Fibroblast of skin of left quadriceps (primary cell): ENCODE measurements at regions not wholly inside any gene's neighbourhood (a gene's known extent, or its start where the extent isn't known, plus 50 kb on each side); places are given as distances from the start of the nearest gene placed in this dataset.
"Not testable (repeated sequence)": the region's sequence is repeated elsewhere in the genome, so short reads cannot be mapped to it uniquely, and the experiment has no call there.

ENCODE experiments used
- DNase-seq, 2 experiments: peaks; one replicate each; pipeline ENCODE4 v3.0.0-alpha.2; 2013; ENCODE audit warnings: low read depth in 2 of 2

DNA sequence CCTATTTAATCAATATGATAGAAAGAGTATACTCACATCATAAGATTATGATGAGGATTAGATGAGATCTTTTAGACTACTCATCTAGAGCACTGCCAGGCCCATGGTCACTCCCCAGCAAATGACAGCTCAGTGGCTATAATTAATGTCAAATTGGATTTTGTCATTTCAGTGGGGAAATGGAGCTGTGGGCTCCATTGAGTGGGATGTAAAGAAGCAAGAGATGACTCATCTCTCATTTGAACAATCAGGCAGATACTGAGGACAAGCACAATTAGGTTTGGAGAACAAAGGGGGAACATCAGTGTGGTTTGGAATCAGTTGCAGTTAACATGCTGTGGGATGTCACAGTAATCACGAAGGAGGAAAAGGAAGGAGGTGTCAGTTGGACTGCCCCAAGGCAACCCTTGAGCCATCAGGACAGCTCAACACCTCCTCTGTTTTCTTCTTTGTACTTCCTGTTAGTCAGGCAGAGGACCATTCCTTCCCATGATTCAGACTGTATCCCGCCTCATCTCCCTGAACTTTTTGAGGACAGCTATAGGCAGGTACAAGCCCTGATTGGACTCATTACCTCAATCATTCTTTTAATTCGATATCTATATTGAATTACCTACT, 473.7 kb upstream of the ISX start:
- DNase-seq, result no peak

DNA sequence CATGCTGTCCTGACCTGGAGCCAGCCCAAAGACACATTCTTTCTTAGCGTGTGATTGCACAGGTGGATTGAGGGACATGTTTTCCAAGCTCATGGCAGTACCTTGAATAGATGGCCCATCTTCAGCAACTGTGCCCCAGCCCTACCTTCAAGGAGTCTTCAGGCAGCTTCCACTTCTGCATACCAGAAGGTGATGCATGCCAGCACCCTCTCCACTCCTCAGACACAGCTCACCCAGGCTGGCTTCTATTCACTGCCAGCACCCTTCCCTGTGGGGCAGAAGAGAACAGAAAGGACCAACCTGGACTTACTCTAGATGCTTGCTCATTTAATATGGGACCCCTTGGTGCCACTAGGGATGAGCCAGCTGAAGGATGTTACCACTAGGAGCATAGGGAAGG, 466.4 kb upstream of the ISX start:
- DNase-seq, result no peak

DNA sequence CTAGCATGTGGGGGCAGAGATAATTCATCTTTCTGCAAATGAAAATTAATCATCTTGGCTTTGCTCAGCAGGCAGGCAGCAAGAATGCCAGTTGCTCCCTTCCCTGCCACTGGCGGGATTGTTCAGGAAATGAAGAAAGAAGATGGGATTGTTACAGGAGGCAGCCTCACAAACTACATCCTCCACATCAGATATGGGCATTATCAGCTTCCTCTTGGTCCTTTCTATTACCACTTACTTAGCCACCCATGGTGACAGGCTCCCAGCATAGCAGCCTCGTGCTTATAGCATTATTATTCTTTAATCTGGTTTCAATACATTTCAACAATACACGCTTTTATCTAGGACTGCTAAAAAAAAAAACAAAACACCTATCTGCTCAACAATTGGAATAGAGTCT, 461.6 kb upstream of the ISX start:
- no peak for DNase-seq

DNA sequence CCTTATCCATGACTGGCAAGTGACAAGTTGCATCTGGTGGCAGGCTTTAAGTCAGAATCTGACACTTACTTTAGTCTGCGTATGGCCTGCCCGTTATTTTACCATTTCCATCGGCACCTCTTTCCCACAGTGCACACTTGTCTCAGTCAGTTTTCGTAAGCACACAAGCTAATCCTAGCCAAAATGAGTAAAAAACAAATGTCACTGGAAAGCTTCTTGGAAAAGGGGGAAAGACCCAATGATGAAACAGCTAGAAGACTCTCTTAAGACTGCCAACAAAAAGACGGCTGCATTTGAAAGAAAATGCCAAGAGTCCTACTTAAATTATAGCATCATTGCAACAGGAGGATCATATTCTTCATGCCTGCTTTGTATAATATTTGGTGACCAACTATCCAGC, 457.9 kb upstream of the ISX start:
- DNase-seq, result no peak

DNA sequence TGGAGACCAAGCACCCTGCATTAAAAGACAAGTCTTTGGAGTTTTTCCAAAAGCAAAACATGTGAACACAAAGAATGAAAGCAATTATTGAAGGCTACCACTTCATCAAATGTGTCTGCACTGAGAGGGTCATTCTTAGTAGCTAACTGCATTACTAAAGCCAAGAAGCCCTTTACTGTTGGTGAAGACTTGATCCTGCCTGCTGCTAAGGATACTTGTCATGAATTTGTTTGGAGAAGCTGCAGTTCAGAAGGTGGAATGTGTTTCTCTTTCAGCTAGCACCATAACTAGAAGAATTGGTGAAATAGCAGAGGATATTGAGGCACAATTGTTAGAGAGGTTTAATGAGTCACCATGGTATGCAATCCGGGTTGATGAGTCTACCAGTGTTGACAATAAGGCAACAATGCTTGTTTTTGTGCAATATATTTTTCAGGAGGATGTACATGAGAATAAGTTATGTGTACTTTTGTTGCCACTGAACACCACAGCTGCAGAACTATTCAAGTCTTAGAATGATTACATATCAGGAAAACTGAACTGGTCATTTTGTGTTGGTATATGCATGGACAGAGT, 457.3 kb upstream of the ISX start:
- no peak for DNase-seq

DNA sequence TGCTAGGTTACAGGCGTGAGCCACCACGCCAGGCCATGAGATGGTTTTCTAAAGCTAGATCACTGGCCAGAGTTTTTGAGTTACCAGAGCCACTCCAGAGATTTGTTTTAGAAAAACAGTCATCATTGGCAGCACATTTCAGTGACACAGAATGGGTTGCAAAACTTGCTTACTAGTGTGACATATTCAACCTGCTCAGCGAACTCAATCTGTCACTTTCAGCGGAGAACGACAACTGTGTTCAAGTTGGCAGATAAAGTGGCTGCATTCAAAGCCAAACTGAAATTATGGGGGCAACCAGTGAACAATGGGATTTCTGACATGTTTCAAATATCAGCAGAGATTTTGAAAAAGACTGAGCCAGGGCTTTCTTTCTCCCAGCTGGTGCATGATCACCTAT, 456.3 kb upstream of the ISX start:
- DNase-seq, result no peak

DNA sequence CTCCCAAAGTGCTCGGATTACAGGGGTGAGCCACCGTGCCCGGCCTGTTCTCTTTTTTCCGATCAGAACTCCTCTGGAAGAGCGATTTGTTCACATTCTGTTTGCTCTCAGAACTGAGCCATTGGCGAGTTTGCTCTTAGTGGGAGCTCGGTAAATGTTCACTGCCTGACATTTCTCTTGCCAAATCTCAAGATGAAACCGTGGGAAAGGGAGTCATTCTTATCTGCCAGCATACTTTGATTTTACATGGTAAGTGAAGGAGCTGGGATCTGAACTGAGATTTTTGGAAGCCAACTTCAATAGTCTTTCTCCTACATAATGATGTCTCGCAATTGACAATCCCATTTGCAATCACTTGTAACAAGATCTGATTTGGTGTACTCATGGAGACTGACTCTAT, 445.8 kb upstream of the ISX start:
- no peak for DNase-seq

DNA sequence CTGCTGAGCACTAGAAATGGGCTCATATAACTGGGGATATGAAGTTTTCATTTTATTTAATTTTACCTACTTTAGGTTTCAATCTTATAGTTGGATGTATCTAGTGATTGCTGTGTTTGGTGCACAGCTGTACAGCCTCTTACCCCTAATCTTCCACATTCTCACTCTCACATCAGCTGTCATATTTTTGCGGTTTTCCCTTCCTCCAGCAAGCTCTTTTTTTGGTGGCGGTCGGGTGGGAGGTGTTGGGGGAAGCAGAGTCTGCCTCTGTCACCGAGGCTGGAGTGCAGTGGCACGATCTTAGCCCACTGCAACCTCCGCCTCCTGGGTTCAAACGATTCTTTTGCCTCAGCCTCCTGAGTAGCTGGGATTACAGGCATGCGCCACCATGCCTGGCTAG, 445.1 kb upstream of the ISX start:
- no peak for DNase-seq

DNA sequence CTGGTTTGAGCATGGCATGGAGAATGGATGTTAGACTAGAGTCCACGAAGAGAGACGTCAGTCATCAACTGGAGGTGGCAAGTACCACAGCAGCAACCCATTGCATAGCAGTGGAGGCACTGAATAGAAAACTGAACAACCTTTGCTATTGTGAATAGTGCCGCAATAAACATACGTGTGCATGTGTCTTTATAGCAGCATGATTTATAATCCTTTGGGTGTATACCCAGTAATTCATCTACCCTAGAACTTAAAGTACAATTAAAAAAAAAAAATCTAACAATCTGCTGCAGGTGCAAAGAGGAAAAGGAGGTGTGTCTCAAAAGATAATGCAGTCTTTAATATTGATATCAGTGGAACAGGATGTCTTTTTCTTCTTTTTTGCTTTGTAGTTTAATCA, 443.4 kb upstream of the ISX start:
- DNase-seq, result no peak

DNA sequence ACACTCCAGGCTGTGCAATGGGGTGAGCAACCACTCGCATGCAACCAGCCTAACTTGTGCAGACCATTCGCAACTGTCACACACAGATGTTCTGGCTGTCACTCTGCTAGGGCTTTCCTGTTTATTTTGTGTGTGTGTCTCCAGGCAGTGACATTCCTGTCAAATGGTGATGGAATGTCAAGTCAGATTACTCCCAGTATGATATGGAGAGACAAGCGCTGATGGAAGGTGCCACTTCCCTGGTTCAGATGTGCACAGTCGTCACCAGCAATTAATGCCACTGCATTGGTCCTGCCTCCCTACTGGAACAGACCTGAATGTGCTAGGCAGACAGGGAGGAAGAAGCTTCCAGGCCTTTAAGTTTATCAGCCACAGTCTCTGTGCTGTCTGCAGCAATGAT, 442.4 kb upstream of the ISX start:
- no peak for DNase-seq

DNA sequence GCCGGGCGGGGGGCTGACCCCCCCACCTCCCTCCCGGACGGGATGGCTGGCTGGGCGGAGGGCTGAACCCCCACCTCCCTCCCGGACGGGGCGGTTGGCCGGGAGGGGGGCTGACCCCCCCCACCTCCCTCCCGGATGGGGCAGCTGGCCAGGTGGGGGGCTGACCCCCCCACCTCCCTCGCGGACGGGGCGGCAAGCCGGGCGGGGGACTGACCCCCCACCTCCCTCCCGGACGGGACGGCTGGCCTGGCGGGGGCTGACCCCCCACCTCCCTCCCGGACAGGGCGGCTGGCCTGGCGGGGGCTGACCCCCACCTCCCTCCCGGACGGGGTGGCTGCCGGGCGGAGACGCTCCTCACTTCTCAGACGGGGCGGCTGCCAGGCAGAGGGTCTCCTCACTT, 440.1 kb upstream of the ISX start:
- DNase-seq, result not testable (repeated sequence)

DNA sequence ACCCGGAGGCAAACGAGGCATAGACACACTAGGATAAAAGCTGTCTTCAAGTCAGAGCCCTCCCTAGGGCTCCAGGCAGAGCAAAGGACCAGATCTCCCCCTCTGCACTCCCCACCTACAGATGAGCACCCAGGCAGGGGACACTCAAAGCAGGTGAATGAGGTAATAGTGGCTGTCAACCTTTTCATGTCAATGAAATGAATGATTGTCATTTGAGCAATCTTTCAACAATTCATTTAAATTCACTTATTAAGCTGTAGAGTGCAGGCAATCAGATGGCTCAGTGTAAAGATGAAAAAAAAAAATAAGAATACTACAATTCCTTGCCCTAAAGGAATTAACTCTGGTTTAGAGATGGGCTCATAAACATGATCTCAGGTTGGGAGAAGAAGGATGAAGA, 427.8 kb upstream of the ISX start:
- DNase-seq, result no peak

DNA sequence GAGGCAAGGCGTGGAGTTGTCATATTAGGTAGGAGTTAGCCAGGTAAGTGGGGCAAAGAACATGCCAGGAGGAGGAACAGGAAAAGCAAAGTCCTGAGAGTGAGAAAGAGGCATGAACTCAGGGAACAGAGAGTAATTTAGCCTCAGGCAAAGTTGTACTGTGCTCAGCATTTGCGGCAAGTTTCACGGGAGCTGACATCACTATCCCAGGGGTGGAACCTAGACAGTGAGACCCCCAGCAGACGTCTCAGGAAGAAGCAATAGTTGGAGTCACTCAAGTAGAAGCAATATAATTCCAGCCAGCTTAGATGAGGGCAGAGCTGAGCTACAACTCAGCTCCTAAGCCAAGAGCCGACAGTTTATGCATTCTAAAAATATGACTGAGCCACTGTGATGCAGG, 426.0 kb upstream of the ISX start:
- DNase-seq, result no peak

DNA sequence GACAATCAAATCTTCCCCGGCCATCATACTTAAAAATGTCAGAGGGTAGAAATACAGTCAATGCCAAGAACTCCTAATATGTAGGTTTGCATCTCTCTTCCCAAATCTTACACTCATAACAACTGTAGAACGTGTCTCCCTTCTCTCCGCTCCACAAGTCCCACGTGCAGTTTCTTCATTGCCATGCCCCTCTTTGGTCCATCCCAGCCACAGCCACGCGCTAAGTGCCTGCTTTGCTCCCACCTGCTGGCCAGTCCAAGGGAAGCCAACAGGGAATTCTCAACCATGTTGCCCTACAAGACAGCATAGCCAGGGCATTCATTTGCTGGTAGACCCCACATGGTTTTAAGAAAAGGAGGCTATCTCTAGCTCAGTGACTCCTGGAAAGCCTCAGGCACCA, 420.6 kb upstream of the ISX start:
- DNase-seq, result no peak

DNA sequence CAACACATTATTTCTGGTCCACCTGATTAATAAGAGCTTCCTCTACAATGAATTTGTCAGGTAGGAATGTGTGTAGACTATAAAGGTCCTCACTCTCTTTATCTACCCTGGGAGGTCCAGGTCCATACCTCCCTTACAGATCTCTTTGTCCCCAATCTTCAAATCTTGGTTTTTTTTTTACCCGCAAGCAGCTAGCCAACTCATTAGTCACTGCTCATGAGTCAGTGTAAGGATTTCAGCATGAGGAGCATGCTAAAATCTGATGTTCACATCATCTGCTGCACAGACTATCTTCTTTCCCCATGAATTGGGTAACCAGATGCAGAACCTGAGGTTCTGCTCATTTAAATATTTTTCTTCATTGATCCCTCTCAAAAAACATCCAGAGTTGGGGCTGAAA, 397.0 kb upstream of the ISX start:
- DNase-seq, result peak; percentile 1

DNA sequence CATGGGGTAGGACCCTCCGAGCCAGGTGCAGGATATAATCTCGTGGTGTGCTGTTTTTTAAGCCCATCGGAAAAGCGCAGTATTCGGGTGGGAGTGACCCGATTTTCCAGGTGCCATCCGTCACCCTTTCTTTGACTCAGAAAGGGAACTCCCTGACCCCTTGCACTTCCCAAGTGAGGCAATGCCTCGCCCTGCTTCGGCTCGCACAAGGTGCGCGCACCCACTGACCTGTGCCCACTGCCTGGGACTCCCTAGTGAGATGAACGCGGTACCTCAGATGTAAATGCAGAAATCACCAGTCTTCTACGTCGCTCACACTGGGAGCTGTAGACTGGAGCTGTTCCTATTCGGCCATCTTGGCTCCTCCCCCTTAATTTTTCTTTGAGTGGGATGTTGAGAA, 382.9 kb upstream of the ISX start:
- DNase-seq, result not testable (repeated sequence)

DNA sequence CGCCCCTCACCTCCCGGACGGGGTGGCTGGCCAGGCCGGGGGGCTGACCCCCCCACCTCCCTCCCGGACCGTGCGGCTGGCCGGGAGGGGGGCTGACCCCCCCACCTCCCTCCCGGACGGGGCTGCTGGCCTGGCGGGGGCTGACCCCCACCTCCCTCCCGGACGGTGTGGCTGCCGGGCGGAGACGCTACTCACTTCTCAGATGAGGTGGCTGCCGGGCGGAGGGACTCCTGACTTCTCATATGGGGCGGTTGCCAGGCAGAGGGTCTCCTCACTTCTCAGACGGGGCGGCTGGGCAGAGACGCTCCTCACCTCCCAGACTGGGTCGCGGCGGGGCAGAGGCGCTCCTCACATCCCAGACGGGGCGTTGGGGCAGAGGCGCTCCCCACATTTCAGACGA, 381.7 kb upstream of the ISX start:
- DNase-seq, result not testable (repeated sequence)

DNA sequence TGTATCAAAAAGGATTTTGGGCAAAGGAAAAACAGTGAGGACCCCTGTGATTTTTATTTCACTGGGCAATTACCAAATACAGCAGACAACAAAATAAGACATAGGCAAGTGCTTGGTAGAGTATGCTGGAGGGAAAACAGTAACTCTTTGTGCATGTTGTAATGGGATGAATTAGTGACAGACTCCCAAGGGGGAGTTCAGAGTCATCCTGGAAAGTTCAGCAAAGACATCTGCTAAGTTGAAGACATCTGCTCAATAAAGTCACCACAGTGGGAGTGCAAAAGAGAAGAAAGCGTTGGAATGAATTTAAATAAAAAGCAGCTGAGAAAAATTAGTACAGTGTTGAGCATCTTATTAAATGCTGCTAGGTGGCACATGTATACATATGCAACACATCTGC, 378.8 kb upstream of the ISX start:
- DNase-seq, result no peak

DNA sequence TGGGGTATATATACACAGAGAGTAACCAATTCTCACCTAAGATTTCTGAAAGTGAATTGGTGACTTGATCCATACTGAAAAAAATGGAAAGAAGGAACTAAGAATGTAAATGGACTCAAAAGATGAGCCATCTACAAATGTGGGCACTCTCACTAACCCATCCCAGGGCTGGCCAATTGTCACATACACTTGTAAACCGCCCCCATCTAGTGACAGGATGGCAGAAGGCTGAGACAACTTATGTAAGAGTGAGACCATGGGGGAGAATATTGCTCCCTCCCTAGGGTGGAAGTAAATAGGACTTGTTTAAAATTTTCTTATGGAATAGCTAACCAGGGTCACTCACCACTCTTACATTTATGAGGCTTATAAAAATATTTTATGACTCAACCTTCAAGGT, 377.1 kb upstream of the ISX start:
- no peak for DNase-seq

DNA sequence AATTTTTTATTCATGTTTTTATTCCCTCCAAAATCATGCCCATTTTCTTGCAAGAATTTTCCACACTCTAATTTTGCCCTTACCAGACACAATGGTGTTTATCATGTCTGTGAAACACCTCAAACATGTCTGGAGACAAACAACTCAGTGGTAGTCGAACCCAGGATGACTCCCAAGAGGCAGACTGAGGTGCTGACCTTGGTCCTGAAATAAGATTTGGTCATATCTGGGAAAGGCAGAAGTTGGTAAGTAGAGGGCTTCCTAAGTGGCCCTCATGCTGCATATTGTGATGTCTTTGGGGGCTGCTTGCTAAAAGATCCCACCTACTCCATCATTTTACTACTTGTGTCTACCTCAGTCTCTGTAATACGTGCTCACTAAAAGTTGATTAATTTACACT, 369.4 kb upstream of the ISX start:
- no peak for DNase-seq

DNA sequence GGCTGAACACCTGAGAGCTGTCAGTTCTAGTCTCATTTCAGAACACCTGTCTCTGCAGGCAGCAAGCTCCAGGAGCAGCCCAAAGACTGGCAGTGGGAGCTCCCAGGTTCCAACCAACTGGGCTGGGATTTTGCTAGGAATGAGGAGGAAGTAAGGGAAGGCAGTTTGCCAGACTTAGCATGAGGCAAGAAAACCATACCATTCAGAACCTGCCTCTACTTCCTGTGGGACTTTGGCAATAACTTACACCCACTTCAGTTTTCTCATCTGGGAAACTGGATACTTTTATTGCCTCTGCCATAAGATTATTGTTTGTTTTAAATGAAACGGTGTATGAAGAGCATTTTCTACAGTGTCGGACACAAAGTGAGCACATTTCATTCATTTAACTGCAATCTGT, 363.7 kb upstream of the ISX start:
- DNase-seq, result no peak

DNA sequence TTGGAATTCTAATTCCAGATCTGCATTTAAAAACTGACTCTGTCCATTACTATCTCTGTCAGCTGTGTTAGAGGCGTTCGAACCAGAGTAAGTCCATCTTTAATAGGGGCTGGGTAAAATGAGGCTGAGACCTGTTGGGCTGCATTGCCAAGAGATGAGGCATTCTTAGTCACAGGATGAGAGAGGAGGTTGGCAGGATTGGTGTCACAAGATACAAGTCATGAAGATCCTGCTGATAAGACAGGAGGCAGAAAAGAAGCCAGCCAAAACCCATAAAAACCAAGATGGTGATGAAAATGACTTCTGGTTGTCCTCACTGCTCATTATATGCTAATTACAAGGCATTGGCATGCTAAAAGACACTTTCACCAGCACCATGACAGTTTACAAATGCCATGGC, 356.3 kb upstream of the ISX start:
- DNase-seq, result no peak

DNA sequence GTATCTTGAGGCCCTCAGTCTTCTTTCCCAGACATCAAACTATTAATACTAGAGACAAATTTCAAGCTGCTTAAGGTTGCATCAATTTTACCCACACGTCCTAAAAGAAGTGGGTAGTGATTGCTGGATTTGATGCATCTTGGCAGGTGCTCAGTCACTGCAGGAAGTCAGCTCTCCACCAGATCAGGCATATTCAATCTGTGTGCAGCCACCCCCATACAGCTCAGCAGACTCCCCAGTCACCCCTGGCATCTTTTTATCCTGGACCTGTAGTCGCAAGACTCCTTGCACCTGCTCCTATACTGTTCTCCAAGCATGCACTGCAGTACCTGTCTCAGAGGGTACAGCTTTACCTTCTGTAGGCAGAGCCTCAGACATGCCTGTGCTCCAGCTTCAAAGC, 343.1 kb upstream of the ISX start:
- no peak for DNase-seq

DNA sequence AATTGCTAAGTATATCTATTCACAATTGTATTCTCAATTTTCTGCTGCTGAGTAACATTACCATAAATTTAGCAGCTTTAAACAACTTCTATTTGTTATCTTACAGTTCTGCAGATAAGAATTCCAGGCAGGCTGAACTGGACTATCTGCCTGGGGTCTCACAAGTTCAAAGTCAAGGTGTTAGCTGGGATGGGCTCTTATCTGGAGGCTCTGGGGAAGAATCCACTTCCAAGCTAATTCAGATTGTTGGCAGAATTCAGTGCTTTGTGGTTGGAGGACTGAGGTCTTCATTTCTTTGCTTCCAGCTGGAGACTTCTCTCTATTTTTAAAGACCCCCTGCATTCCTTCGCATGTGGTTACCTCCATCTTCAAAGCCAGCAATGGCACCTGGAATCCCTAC, 329.9 kb upstream of the ISX start:
- no peak for DNase-seq
